ENCODE measurements at regions not wholly inside any gene's neighbourhood (a gene's known extent, or its start where the extent isn't known, plus 50 kb on each side); places are given as distances from the start of the nearest gene placed in this dataset.

DNA sequence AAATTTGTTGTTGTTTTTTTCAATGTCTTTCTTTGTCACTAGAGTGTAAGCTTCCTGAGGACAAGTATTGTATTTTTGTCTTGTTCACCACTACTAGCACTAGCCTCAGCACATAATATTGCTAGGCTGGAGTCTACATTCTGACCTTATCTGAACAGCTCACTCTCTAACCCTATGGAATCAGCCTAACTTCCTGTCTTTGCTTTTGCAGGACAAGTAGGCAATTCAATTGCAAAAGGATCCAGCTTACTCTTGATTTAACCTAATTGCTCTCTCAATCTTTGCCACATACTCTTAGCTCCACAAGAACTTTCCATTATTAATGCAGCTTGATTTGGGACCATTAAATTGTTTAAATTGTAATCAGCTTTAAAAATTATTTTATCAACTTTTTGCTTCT is 308.5 kb downstream of the MAN2A1 start:
- Histone ChIP-seq H3K27ac (ENCODE audit: insufficient read length, low read depth, low read length) (no peak overlapping the region), H3K79me2 (ENCODE audit: insufficient read depth, low read length) (no peaks in the 10 kb centered on the region), H3K9me3 (ENCODE audit: control insufficient read depth, low read depth, low read length) (no peaks in the 10 kb centered on the region), H2BK5ac (ENCODE audit: insufficient read length, low read length) (no peak overlapping the region), H3K4me2 (ENCODE audit: insufficient read depth, insufficient read length, low read length) (no peak overlapping the region), H4K20me1 (ENCODE audit: control insufficient read depth, insufficient read depth, insufficient read length) (no peaks in the 10 kb centered on the region), H3K18ac (ENCODE audit: insufficient read length, low read depth, low read length) (no peak overlapping the region), H2BK12ac (ENCODE audit: insufficient read length, low read depth, low read length) (no peak overlapping the region), H3K79me1 (ENCODE audit: insufficient read depth, low read depth, low read length, poor library complexity, severe bottlenecking) (no peaks in the 10 kb centered on the region), H3K4ac (ENCODE audit: low read depth, low read length) (no peak overlapping the region), H2AK5ac (ENCODE audit: insufficient read length, low read length) (no peak overlapping the region), H3K27me3 (ENCODE audit: insufficient read depth, low read length) (no peaks in the 10 kb centered on the region), H4K8ac (replicated peaks; ENCODE audit: insufficient read length, low read depth, low read length) (no peak overlapping the region), H3K14ac (ENCODE audit: insufficient read depth, low read length) (no peak overlapping the region), H2BK20ac (ENCODE audit: low read depth, low read length, poor library complexity, severe bottlenecking) (no peak overlapping the region), H3K23ac (ENCODE audit: insufficient read length, low read depth, low read length) (no peak overlapping the region), H2BK120ac (ENCODE audit: low read depth, low read length, poor library complexity, severe bottlenecking) (no peak overlapping the region), H3K56ac (ENCODE audit: insufficient read length, low read depth, low read length) (no peak overlapping the region), H3K9ac (ENCODE audit: extremely low read depth, insufficient read length, low read length) (no peak overlapping the region), H2AFZ (ENCODE audit: low read length) (no peak overlapping the region), H3K4me1 (ENCODE audit: insufficient read depth, low read length) (peaks cover 7% of the 10 kb centered on the region), H3K23me2 (ENCODE audit: insufficient read length, low read depth, low read length, poor library complexity, severe bottlenecking) (no peaks in the 10 kb centered on the region), H2BK15ac (ENCODE audit: low read depth, low read length) (no peak overlapping the region), H4K91ac (ENCODE audit: insufficient read length, low read depth, low read length) (no peak overlapping the region), H4K5ac (ENCODE audit: insufficient read length, low read depth, low read length) (no peak overlapping the region), H3T11ph (ENCODE audit: low read length) (no peak overlapping the region)
- H3K4me1 Mint-ChIP-seq = peaks cover 28 to 43% of the 10 kb centered on the region in 2 experiments
- H3K36me3 Mint-ChIP-seq (ENCODE audit: insufficient read depth in 1 of 3, low read depth in 3 of 3) = peaks cover 0 to 4% (median 0%) of the 10 kb centered on the region in 3 experiments; a peak in 2 of 7 replicates
- no peak for DNase-seq
- no peak overlapping the region; a peak in 1 of 7 replicates for H3K27ac Mint-ChIP-seq
- TF ChIP-seq, protein P1, sequence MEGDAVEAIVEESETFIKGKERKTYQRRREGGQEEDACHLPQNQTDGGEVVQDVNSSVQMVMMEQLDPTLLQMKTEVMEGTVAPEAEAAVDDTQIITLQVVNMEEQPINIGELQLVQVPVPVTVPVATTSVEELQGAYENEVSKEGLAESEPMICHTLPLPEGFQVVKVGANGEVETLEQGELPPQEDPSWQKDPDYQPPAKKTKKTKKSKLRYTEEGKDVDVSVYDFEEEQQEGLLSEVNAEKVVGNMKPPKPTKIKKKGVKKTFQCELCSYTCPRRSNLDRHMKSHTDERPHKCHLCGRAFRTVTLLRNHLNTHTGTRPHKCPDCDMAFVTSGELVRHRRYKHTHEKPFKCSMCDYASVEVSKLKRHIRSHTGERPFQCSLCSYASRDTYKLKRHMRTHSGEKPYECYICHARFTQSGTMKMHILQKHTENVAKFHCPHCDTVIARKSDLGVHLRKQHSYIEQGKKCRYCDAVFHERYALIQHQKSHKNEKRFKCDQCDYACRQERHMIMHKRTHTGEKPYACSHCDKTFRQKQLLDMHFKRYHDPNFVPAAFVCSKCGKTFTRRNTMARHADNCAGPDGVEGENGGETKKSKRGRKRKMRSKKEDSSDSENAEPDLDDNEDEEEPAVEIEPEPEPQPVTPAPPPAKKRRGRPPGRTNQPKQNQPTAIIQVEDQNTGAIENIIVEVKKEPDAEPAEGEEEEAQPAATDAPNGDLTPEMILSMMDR (conservative IDR thresholded peaks at IDR 0.05) = no peak
- H3K27me3 Mint-ChIP-seq (ENCODE audit: low read depth) = peaks cover 6% of the 10 kb centered on the region; the same call in 1 of the 2 replicates
- H3K9me3 Mint-ChIP-seq = peaks cover 4 to 5% of the 10 kb centered on the region in 2 experiments; a peak in 3 of 5 replicates
- H3K4me3 Mint-ChIP-seq = no peak overlapping the region

Data from H9 (cell line).